ENCODE measurements at regions not wholly inside any gene's neighbourhood (a gene's known extent, or its start where the extent isn't known, plus 50 kb on each side); places are given as distances from the start of the nearest gene placed in this dataset.

- no peak overlapping the region for H3K27ac Mint-ChIP-seq
- H3K4me1 Mint-ChIP-seq (ENCODE audit: low read depth) = peaks cover 12% of the 10 kb centered on the region
These were observed 214.2 kb upstream of the TBX3 start for GRCh38 chr12:114898159-114898558.

DNA sequence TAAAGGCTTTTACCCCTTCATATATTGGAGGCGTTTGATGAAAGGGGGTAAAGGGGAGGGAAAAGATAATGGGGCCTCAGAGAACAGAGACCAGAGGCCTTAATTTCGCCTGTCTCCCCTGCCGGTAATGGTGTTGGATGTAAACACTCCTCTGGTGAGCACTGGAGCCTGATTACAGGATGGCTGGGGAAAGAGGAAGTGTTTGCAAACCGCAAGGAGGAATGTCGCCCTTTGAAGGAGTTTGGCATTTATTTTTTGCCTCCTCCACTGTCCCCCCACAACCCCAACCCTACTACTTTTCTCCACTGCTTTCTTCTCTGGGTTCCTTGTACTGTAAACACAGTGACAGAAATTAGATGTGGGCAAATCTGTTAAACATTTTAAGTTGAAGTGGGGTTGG, 211.9 kb upstream of the TBX3 start:
- no peaks in the 10 kb centered on the region for H3K9me3 Mint-ChIP-seq (ENCODE audit: low read depth)
- no peak for DNase-seq (ENCODE audit: low spot score, unreplicated experiment)
- H3K27ac Mint-ChIP-seq = no peak overlapping the region
- peaks cover 25% of the 10 kb centered on the region for H3K27me3 Mint-ChIP-seq
- H3K4me3 Mint-ChIP-seq (ENCODE audit: low read depth) = no peak overlapping the region
- no peak for TF ChIP-seq CTCF (IDR thresholded peaks at IDR 0.05; ENCODE audit: unreplicated experiment)
- no peaks in the 10 kb centered on the region for H3K36me3 Mint-ChIP-seq (ENCODE audit: insufficient read depth)
- H3K4me1 Mint-ChIP-seq (ENCODE audit: low read depth) = peaks cover 10% of the 10 kb centered on the region

More at GRCh38 chr12:114898159-114898558, 214.2 kb upstream of the TBX3 start:
- Mint-ChIP-seq H3K4me3 (ENCODE audit: low read depth) (no peak overlapping the region), H3K27me3 (peaks cover 15% of the 10 kb centered on the region), H3K36me3 (ENCODE audit: insufficient read depth) (no peaks in the 10 kb centered on the region), H3K9me3 (ENCODE audit: low read depth) (no peaks in the 10 kb centered on the region)
- TF ChIP-seq CTCF (IDR thresholded peaks at IDR 0.05; ENCODE audit: unreplicated experiment) = no peak
- no peak for DNase-seq (ENCODE audit: low spot score, unreplicated experiment)

DNA sequence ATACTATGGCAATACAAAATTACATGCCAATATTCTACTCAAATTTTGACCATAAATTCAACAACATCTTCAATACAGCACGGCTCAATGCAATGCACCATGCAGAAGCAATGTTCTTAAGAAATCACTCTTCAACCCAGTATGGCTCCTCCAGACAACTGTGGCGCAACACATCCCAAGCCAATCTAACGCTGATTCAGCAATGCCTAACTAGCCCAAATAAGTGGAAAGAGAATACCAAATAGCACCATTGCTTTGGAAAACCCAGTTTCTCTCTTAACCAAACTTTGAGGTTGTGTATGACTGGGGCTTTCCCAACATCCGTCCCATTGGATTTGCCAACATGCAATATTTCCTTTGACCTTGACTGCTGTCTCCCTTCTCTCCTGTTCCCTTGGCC, 211.1 kb upstream of the TBX3 start:
- DNase-seq (ENCODE audit: low spot score, unreplicated experiment) = no peak
- peaks cover 10% of the 10 kb centered on the region for H3K4me1 Mint-ChIP-seq (ENCODE audit: low read depth)
- H3K27ac Mint-ChIP-seq = no peak overlapping the region
- no peak overlapping the region for H3K4me3 Mint-ChIP-seq (ENCODE audit: low read depth)
- TF ChIP-seq CTCF (IDR thresholded peaks at IDR 0.05; ENCODE audit: unreplicated experiment) = no peak
- H3K9me3 Mint-ChIP-seq (ENCODE audit: low read depth) = no peaks in the 10 kb centered on the region
- peaks cover 21% of the 10 kb centered on the region for H3K27me3 Mint-ChIP-seq
- no peaks in the 10 kb centered on the region for H3K36me3 Mint-ChIP-seq (ENCODE audit: insufficient read depth)

- H3K4me3 Mint-ChIP-seq (ENCODE audit: low read depth) = no peak overlapping the region
- no peak overlapping the region for H3K27ac Mint-ChIP-seq
- H3K27me3 Mint-ChIP-seq = peaks cover 15% of the 10 kb centered on the region
- TF ChIP-seq CTCF (IDR thresholded peaks at IDR 0.05; ENCODE audit: unreplicated experiment) = no peak
- no peaks in the 10 kb centered on the region for H3K36me3 Mint-ChIP-seq (ENCODE audit: insufficient read depth)
- H3K4me1 Mint-ChIP-seq (ENCODE audit: low read depth) = peaks cover 10% of the 10 kb centered on the region
- no peak for DNase-seq (ENCODE audit: low spot score, unreplicated experiment)
- no peaks in the 10 kb centered on the region for H3K9me3 Mint-ChIP-seq (ENCODE audit: low read depth)
These were observed 210.1 kb upstream of the TBX3 start for GRCh38 chr12:114894076-114894475.

DNA sequence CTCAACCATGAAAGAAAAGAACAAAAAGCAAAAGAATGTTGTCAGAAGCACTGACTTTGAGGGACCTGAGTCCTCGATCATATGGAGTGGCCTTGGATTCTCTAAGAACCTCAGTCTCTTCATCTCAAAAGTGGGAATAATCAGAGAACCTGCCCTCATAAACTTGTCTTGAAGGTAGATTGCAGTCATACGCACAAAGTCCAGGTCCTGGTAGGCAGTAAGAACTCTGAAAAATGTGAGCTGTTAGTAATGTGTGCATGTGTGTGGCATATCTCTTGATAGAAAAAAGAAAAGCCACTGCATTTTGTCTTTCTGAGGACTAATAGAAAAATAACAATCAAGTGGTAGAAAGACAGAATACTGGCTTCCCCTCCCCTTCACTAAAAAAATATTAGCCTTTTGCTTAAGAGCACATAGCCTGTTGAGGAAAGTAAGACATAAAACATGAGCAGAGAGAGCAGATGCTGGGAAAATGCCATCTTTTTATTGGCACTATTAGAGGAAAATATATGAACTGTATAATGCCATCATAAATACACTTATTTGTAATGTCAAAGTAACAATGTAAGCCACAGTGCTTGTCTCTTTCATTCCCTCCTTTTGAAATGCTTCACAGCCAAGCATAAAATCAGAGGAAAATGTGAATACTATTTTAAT, 205.1 kb upstream of the TBX3 start:
- Mint-ChIP-seq H3K27me3 (peaks cover 23% of the 10 kb centered on the region), H3K27ac (no peak overlapping the region), H3K9me3 (ENCODE audit: low read depth) (no peaks in the 10 kb centered on the region), H3K36me3 (ENCODE audit: insufficient read depth) (no peaks in the 10 kb centered on the region), H3K4me1 (ENCODE audit: low read depth) (no peaks in the 10 kb centered on the region), H3K4me3 (ENCODE audit: low read depth) (no peak overlapping the region)
- no peak for DNase-seq (ENCODE audit: low spot score, unreplicated experiment)
- no peak for TF ChIP-seq CTCF (IDR thresholded peaks at IDR 0.05; ENCODE audit: unreplicated experiment)
